GM18502 (cell line): ENCODE measurements at regions not wholly inside any gene's neighbourhood (a gene's known extent, or its start where the extent isn't known, plus 50 kb on each side); places are given as distances from the start of the nearest gene placed in this dataset.

ENCODE experiments used
- ATAC-seq: cut with Tn5 transposase; IDR thresholded peaks from one replicate; pipeline ENCODE4 v1.9.1; 2021; ENCODE audit warnings: mild to moderate bottlenecking; ENCODE audit not compliant: unreplicated experiment, poor library complexity

DNA sequence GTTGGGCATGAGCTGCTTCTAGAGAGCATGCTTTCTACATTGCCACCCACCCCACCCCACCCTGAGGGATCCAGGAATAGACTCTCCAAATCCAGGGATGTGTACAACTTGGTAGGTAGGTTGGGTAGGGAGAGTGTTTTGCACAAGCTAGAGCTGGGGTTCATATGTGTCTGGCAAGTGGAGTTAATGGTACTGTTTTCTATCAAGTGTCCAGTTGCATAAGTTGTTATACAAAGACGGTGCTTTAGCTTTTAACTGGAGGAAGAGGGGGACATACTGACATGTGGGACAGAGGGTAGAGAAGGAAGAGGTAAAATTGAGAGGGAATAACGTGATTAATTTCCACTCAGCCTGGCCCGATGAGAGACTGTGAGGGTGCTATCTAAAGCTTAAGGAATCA lies 51.0 kb upstream of the TNC start:
- ATAC-seq = no peak

DNA sequence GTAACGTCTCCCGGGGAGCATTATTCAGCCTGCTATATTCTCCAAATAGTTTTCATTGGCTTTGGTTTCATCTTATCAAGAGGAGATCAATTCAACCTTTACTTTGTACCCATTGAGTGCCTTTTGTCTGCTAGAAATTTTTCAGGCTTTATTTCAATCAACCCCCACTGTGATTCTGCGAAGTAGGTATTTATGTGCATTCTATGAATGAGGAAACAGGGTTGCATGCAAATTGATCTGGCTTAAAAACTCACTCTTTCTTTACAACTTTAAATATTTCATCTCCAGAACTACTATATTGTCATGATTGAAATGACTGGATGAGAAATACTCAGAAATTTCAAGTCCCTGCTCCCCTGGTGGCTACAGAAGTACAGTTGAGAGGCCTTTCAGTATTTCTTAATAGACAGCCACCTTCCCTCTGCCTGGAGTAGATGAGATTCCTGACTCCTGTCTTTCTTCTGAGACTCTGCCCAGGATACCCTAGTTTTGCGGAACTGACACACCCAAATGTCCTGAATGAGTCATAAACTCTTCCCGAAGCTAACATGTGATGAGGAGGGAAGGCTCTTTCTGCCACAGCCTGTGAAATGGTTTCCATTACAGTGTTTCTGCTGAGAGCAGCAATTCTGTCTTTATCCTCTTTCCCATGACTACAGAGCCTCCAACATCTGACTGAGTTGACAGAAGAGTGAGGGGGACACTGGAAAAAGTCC lies 52.6 kb upstream of the TNC start:
- no peak for ATAC-seq

DNA sequence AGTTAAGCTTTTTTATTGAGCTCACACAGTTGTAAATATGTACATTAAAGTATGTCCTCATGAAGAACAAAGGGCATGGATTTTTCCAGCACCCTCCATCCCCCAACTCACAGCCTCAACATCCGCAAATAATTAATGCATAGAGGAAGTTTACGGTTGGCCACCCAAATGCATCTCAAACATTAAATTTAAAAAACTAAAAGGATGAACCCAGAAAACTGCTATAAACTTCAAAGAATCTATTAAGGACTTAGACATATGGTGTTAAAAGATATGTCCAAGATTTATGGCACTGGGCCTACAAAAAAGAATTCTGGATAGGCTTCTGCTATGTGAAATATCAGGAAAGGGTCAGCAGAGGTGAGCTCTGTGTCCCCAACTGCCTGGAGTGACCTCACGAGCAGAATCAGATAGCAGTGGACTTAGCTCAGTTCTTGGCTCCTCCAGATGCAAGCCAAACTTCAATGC lies 54.0 kb upstream of the TNC start:
- ATAC-seq = no peak

DNA sequence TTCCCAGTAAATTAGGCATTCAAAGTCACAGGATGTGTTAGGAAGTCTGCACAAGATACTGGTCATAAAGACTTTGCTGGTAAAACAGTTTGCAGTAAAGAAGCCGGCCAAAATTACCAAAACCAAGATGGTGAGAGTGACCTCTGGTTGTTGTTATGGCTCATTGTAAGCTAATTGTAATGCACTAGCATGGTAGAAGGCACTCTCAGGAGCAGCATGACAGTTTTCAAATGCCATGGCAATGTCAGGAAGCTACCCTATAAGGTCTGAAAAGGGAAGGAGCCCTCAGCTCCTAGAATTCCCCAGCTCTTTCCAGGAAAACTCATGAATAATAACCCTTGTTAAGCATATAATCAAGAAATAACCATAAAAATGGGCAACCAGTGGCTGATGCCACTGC lies 64.3 kb upstream of the TNC start:
- no peak for ATAC-seq

DNA sequence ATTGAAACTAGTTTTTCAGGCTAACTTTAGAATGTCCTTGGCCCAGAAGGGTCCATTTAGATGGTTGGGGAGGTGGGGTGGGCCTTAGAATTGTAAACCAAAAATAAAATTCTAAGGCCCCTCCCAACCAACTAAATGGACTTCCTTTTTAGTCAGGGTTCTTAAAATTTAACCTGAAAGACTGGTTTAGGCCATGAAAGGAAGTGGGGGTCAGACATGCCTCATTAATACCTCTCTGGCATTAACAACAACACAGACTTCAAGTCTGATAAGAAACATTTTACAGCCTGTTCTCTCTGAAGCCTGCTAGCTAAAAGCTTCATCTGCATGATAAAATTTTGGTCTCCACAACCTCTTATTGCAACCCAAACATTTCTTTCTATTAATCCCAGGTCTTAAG lies 65.5 kb upstream of the TNC start:
- no peak for ATAC-seq

DNA sequence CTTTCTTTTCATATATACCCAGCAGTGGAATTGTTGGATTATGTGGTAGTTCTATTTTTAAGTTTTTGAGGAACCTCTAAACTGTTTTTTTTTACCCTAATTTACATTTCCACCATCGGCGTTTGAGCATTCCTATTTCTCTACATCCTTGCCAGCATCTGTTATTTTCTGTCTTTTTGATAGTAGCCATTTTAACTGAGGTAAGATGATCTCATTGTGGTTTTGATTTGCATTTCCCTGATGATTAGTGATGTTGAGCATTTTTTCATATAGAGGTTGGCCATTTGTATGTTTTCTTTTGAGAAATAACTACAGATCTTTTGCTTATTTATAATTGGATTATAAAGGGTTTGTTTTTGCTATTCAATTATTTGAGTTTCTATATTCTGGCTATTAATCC lies 71.7 kb upstream of the TNC start:
- ATAC-seq = no peak

DNA sequence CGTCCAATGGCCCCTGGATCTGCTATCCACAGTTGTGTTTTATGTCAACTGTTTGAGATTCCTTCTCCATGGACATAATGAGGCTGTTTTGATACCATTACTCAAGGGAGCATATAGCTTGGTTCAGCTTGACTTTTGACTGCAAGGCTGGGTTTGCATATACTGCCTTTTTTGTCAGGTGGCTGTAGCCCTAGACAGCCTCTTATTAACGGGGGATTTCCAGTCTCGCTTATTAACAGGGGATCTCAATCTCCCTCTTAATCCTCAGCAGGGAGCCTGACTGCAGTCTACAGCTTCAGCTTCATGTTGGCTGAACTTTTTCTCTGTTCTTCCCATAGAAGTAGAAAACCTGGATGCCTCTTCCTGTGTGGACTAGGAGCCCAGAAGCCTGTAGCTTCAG lies 73.7 kb upstream of the TNC start:
- no peak for ATAC-seq

DNA sequence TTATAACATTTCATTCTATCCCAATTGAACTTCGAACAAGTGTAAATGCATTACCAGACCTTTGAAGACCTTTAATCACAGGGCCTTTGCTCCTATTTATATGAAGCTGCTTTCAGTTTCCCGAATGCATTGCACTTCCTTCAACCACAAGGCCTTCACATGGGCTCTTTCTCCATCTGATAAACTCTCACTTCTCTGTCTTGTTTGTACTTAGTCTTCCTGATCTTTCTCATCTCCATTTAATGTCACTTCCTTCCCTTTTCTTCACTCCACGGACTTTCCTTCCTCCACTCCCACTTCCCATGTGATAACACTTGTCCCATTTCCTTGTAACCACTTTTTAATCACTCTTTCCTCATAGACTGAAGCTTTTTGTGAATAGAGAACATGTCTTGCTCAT lies 74.3 kb upstream of the TNC start:
- peak; percentile 40 for ATAC-seq

DNA sequence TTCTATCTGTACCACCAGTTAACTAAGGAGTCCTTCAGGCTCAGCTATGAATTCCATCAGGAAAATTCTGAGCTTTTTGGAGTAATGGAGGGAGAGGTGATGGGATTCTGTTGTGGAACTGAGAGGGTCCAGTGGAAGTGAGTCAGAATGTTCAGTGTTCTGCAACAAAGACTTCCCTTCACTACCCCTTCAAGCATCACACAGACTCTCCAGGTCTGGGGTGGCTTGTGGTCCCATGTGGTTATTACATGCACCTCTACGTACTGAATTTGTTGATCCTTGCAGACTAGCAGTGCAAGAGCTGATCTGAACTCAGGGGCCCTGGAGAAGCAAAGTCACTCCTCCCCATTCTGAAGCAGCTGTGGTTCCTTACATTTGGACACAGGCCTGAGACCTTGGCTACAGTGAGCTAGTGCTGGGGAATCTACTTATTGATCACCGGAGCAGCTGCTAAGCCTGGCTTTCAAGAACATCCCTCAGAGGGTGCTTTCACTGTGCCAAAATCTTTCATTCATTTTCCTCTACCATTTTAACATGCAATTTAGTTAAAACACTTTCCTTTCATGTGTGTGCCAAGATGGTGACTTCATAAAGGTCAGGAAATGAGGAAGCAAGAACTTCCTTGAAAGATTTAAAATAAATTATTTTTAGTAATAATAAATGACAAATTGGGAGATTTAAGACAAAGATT lies 75.0 kb upstream of the TNC start:
- ATAC-seq = peak; percentile 74

DNA sequence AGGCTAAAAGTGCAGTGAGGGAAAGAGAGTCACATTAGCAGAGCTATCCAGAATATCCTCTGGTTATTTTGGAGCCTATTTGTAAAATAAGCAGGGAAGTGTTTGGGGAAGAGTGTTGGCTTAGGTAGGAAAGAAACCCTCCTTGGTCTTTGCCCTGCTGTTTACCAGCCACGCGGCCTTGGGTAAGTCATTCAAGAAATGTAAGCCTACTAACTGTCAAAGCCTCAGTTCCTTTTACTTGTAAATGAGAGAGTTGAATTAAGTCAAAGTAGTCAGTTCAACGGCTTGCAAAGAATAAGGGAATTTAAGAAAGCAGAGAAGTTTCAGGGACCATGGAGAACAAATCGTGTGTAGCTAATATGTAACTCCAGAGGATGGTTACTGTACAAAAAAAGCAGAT lies 75.8 kb upstream of the TNC start:
- ATAC-seq = no peak

DNA sequence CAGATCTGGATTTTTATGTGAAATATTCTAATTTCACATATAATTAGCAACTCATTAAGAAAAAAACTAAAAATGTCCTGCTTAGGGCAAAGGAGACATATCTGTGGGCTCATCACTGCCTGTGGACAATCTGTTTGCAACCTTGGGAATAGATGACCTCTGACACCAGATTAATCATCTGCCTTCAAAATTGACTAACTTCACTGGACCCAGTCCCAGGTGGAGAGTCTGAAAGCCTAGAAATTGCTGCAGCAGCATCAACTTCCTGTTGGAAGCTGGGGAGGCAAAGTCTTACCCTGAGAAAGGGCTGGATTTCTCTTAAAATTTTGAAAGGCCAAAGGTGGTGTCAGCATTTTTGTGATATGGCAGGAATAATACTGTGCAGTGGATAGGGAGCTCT lies 76.3 kb upstream of the TNC start:
- ATAC-seq = no peak

DNA sequence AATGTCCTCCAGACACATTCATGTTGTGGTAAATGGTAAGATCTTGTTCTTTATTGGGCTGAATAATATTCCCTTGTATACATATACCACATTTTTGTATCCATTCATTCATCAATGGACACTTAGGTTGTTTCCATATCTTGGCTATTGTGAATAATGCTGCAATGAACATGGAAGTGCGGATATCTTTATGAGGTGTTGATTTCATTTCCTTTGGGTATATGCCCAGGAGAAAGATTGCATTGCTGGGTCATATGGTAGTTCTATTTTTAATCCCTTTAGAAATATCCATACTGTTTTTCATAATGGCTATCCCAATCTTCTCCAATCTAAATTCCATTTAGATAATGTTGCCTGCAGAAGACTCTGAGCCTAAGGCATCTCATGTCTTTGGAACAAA lies 78.0 kb upstream of the TNC start:
- ATAC-seq = no peak

DNA sequence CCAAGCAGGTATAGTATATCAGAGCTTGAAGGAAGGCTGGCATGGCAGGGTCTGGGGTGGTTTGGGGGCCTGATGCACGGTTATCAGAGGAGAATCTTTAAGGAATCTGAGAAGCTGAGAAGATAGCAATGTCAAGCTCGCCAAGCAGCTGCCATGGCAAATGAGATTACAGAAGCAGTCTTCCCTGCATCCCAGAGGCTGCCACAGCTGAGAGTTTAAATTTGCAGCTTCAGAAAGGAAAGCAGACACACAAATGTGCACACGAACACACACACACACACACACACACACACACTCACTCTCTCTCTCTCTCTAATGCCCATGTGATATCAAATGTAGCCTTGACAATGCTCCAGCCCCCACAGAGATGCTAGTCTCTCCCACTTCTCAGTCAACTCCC lies 79.0 kb upstream of the TNC start:
- ATAC-seq = no peak

DNA sequence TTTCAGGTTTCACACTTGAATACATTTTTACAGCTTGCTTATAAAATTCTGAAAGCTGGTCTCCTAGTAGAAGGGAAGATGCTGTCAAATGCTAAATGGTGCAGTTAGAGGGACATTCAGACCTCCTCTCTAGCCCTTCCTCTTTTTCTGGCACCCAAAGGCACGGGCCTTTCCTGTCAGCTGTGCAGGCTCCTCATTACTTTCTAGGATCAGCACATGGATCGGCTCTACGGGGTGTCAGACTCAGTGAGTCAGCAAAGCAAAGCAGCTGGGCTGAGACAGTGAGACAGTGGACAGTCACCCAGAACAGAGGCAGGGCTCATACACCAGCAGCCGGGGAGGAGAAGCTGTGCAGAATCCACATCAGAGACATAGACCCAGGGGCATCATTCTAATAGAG lies 80.0 kb upstream of the TNC start:
- no peak for ATAC-seq

DNA sequence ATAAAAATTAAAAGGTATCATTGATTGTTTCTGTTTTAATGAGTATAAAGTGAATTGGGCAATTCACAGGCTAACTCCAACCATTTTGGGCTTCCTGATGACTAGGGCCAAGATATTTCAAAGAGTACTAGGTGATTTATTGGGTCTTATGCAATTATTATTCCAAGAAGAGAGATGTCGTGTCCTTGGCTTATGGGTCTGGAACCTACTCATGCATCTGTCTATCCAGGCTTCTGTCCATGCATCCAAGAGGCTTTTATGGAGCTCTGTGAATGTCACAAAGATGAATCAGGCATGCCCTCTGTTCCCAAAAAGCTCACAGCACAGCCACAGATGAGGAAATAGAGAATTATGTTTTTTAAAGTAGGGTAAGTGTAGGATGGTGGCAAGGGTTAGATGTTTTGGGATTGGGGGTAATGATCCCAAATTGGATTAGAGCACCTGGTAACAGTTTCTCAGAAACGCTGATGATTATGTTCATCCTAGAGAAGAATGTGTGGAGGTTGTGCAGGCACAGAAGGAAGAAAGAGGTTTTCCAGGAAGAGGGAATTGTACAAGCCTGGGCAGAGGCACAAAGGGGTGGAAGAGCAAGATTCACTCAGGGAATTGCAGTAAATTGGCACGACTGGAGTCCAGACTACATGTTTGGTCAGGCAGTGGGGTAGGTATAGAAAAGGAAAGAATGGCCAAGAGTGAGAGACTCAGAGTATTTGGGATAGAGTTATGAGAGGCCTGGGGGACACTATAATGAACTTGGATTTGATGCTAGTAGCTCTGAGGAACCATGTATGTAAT lies 83.0 kb upstream of the TNC start:
- ATAC-seq = no peak

DNA sequence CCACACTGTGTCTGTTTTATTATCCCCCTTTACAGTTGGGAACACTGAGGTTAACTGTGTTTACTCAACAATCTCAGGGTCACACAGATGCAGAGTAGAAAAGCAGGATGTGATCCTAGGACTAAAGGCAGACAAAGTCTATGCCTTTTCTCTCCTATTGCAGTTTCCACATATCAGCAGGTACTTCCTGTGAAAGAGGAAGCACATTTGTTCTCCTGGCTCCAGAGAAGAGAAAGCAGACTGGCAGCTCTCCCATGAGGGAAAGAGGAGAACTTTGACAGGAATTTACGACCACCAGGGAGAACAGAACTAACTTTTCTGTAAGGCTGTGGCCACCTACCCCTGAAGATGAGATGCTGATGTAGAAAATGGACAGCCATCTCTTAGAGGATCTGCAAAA lies 84.2 kb upstream of the TNC start:
- ATAC-seq = no peak

DNA sequence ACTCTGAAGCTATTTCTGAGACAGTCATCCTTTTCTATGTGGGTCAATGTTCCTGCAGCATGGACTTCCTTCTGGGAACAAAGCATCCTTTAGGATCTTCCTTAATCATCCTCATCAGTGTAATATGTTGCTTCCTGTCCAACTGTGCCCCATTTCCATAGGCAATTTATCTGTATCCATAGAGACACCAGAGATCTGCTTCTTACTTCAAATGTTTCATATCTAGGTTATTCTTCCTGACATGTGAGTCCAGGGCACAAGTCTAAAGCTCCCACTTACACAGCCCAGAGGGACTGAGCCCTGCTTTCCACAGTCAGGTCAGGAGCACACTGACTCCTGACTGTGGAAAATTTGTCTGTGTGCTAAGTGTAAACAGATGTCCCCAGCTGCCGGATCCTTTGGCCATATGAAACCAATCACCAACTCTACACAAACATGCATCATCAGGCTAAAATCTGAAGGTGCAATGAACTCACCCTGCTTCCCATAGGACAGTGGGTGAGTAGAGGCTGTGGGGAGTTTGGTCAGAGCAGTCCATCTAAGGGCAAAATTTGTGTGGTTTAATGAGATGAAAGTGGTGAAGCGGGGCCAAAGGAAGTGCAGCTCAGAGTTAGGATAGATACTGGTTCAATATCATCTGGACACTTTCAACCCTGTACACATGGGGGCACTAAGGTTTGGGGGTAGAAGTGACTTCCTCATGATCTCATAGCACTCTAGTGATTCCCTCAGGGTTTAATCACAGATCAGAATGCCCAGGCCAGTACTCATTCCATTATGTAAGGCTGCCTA lies 85.2 kb upstream of the TNC start:
- ATAC-seq = no peak

DNA sequence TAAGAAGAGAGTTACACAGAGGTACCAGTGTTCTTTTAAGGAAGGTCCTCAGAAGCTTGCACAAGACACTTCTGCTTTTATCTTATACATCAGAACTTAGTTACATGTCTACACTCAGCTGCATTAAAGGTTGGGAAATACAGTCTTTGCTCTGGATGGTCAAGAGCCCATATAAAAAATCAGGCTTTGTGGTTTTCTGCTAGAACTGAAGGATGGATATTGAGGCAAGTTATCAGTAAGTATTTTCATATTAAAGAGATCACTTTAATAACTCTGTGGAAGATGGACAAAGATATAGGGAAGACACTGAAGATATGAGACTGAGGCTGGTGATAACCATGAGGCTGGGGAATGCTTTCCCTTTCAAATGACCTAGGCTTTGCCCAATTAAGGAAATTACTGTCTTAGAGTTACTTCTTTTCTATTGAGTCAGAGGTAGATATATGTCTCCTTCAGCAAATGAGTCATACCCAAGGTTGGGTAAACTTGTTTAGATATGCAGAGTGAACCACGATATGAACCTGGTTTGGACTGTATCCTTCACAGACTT lies 87.0 kb upstream of the TNC start:
- peak; percentile 57 for ATAC-seq

DNA sequence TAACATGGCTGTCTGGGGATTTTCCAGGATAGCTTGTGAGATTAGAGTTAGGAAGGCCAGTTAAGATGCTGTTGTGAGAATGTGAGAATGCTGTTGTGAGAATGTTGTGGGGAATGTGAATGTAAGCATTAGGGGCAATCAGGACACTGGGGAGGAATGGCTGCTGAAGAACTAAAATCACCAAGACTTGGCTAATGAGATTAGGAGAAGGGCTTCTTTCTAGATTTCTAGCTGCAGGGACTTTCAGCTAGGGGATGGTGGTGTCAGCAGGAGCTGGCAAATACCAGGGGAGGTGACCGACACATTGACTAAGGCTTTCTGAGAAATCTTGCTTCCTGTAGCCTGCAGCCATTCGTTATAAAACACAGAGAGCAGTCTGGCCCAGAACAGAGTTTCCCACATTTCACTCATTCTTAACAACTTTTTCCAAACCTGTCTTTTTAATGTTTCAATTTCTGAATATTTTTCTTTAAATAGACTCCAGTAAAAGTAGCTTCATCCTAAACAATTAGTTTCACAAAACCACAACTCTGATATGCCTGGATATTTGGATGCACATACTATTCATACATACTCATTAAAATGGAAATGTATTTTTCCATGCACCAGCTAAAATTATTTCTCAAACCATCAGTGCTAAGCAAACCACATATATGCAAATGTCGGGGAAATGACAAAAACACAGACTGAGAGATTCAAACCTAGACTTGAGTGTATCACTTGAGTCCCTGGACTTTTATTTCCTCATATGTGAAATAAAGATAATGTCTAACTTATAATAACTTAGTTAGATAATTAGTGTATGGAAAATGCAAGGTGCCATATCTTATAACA lies 89.3 kb upstream of the TNC start:
- ATAC-seq = peak; percentile 25
